Activated CD8-positive, alpha-beta T cell treated with anti-CD3 and anti-CD28 coated beads for 36 hours (primary cell): ENCODE measurements at regions not wholly inside any gene's neighbourhood (a gene's known extent, or its start where the extent isn't known, plus 50 kb on each side); places are given as distances from the start of the nearest gene placed in this dataset.

Experiments used
- ATAC-seq: fragments of 200-7000 bp; cut with Tn5 transposase; one replicate; pipeline ENCODE4 v1.10.0; 2021; ENCODE audit warnings: mild to moderate bottlenecking, moderate library complexity
- CTCF ChIA-PET: fragments of 350-600 bp; sonication (Branson Sonifier 250); formaldehyde crosslinking; loops from one replicate; lab custom pipeline; 2021; ENCODE audit warnings: antibody characterized with exemption; lab: Charles Lee
- POLR2A ChIA-PET: fragments of 350-600 bp; sonication (Branson Sonifier 250); formaldehyde crosslinking; loops from one replicate; lab custom pipeline; 2021; ENCODE audit warnings: antibody characterized with exemption; lab: Charles Lee
- DNase-seq: peaks from one replicate; pipeline ENCODE4 v3.0.0-alpha.2; 2020
- H3K27ac Mint-ChIP-seq: one replicate; pipeline ENCODE4 v1.8.0; 2021; ENCODE audit warnings: mild to moderate bottlenecking, mixed read lengths
- H3K27me3 Mint-ChIP-seq: one replicate; pipeline ENCODE4 v1.8.0; 2021; ENCODE audit warnings: mixed read lengths
- H3K36me3 Mint-ChIP-seq: one replicate; pipeline ENCODE4 v1.8.0; 2021; ENCODE audit warnings: low read depth, mixed read lengths
- H3K4me1 Mint-ChIP-seq: one replicate; pipeline ENCODE4 v1.8.0; 2021; ENCODE audit warnings: low read depth, mixed read lengths
- H3K4me3 Mint-ChIP-seq: one replicate; pipeline ENCODE4 v1.8.0; 2021; ENCODE audit warnings: mild to moderate bottlenecking, moderate library complexity, mixed read lengths
- H3K9me3 Mint-ChIP-seq: one replicate; pipeline ENCODE4 v1.8.0; 2021; ENCODE audit warnings: mixed read lengths
- CTCF ChIP-seq: fragments of 200-600 bp; IDR thresholded peaks from one replicate; pipeline ENCODE4 v1.8.0; 2022; ENCODE audit warnings: antibody characterized with exemption, mild to moderate bottlenecking
- intact Hi-C: fragments of 100-400 bp; cut with micrococcal nuclease; formaldehyde crosslinking; loops from one replicate; pipeline ENCODE4 v1.10.0; 2022

GRCh38 chr20:11395581-11395980 lies 522.1 kb upstream of the BTBD3 start:
- H3K4me3 Mint-ChIP-seq, result no peak overlapping the region
- H3K36me3 Mint-ChIP-seq, result no peaks in the 10 kb centered on the region

DNA sequence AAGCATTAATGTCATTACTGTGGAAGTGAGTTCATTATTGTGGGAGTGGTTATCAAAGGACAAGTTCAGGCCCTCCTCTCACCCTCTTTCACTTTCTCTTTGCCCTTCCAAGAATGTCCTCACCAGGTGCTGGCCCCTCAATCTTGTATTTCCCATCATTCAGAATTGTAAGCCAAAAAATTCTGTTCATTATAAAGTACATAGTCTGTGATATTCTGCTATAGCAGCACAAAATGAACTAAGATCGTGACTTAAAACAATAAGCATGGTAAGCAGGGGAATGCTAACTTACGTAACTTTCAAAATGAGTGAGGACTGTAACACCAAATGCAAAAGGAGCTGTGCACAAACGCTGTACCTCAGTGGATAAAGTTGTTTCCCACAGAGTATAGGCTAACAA lies 515.7 kb upstream of the BTBD3 start:
- intact Hi-C loops, result no loop called here
- no peaks in the 10 kb centered on the region for H3K36me3 Mint-ChIP-seq
- no peaks in the 10 kb centered on the region for H3K9me3 Mint-ChIP-seq
- no peak for ATAC-seq
- ChIA-PET POLR2A (no interaction called here), CTCF (no interaction called here)
- no peak overlapping the region for H3K4me3 Mint-ChIP-seq
- H3K4me1 Mint-ChIP-seq, result no peaks in the 10 kb centered on the region
- no peak for TF ChIP-seq CTCF
- no peak overlapping the region for H3K27ac Mint-ChIP-seq
- H3K27me3 Mint-ChIP-seq, result no peaks in the 10 kb centered on the region
- no peak for DNase-seq

More at GRCh38 chr20:11395581-11395980, 522.1 kb upstream of the BTBD3 start:
- no peaks in the 10 kb centered on the region for H3K27me3 Mint-ChIP-seq
- POLR2A ChIA-PET, result no interaction called here
- no peak for TF ChIP-seq CTCF
- CTCF ChIA-PET, result no interaction called here
- intact Hi-C loops, result no loop called here
- DNase-seq, result no peak
- H3K9me3 Mint-ChIP-seq, result no peaks in the 10 kb centered on the region
- no peak for ATAC-seq
- H3K27ac Mint-ChIP-seq, result no peak overlapping the region
- H3K4me1 Mint-ChIP-seq, result no peaks in the 10 kb centered on the region

GRCh38 chr20:11403711-11404110 lies 514.0 kb upstream of the BTBD3 start:
- Mint-ChIP-seq H3K27me3 (no peaks in the 10 kb centered on the region), H3K4me3 (no peak overlapping the region), H3K4me1 (no peaks in the 10 kb centered on the region), H3K36me3 (no peaks in the 10 kb centered on the region), H3K27ac (no peak overlapping the region), H3K9me3 (peaks cover 1% of the 10 kb centered on the region)
- POLR2A ChIA-PET, result no interaction called here
- ATAC-seq (no peak), DNase-seq (no peak)
- CTCF ChIA-PET, result no interaction called here
- no peak for TF ChIP-seq CTCF
- intact Hi-C loops, result no loop called here

DNA sequence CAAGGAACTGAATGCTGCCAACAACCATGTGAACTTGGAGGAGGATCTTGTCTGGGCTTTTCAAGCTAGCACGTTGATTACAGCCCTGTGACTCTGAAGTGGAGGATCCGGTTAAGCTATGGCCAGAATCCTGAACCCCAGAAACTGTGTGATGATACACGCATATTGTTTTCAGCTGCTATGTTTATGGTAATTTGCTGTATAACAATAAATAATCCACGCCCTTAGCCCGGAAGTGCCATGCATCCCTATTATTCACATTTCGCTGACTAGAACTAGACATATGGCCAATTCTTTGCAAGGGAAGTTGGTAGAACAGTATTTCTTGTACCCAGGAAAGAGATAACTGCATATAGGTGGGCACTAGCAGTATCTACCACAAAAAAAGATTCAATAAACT lies 510.8 kb upstream of the BTBD3 start:
- Mint-ChIP-seq H3K27me3 (no peaks in the 10 kb centered on the region), H3K4me1 (no peaks in the 10 kb centered on the region), H3K36me3 (no peaks in the 10 kb centered on the region), H3K9me3 (peaks cover 3% of the 10 kb centered on the region), H3K4me3 (no peak overlapping the region), H3K27ac (no peak overlapping the region)
- no peak for TF ChIP-seq CTCF
- ChIA-PET POLR2A (no interaction called here), CTCF (no interaction called here)
- intact Hi-C loops, result no loop called here
- no peak for DNase-seq
- ATAC-seq, result no peak

GRCh38 chr20:11409561-11409960 lies 508.1 kb upstream of the BTBD3 start:
- Mint-ChIP-seq H3K9me3 (peaks cover 12% of the 10 kb centered on the region), H3K27me3 (no peaks in the 10 kb centered on the region), H3K36me3 (no peaks in the 10 kb centered on the region), H3K4me1 (no peaks in the 10 kb centered on the region), H3K4me3 (no peak overlapping the region), H3K27ac (no peak overlapping the region)
- no peak for TF ChIP-seq CTCF
- CTCF ChIA-PET, result no interaction called here
- DNase-seq (no peak), ATAC-seq (no peak)
- intact Hi-C loops, result no loop called here
- POLR2A ChIA-PET, result no interaction called here
